Astrocyte (in vitro differentiated cells and primary cell): ENCODE measurements at regions not wholly inside any gene's neighbourhood (a gene's known extent, or its start where the extent isn't known, plus 50 kb on each side); places are given as distances from the start of the nearest gene placed in this dataset.
"Not testable (repeated sequence)": the region's sequence is repeated elsewhere in the genome, so short reads cannot be mapped to it uniquely, and the experiment has no call there.

Source experiments
- DNase-seq: peaks from one replicate; pipeline ENCODE4 v3.0.0-alpha.2; 2010; ENCODE audit warnings: low read depth
- FAIRE-seq: peaks from 2 replicates; lab custom pipeline; 2011; peaks lifted over from hg19 to GRCh38; lab: Jason Lieb, UNC
- H2AFZ ChIP-seq: 2 replicates; pipeline ENCODE4 v1.6.0; 2012; ENCODE audit warnings: low read depth, low read length, inconsistent platforms
- H3K27ac ChIP-seq: 2 replicates; pipeline ENCODE4 v1.5.1; 2011; ENCODE audit warnings: low read depth, low read length, inconsistent platforms
- H3K27me3 ChIP-seq: 2 replicates; pipeline ENCODE4 v1.6.0; 2011; ENCODE audit warnings: low read length, inconsistent platforms; ENCODE audit not compliant: insufficient read depth
- H3K36me3 ChIP-seq: 2 replicates; pipeline ENCODE4 v1.5.1; 2011; ENCODE audit warnings: low read length, inconsistent platforms; ENCODE audit not compliant: insufficient read depth
- H3K4me1 ChIP-seq: 2 replicates; pipeline ENCODE4 v1.5.1; 2011; ENCODE audit warnings: low read length, inconsistent platforms; ENCODE audit not compliant: insufficient read depth
- H3K4me2 ChIP-seq: 2 replicates; pipeline ENCODE4 v1.6.0; 2012; ENCODE audit warnings: low read length, inconsistent platforms
- H3K4me3 ChIP-seq: 2 replicates; pipeline ENCODE4 v1.5.1; 2011; ENCODE audit warnings: low read depth, mild to moderate bottlenecking, low read length, inconsistent platforms; ENCODE audit not compliant: insufficient read depth
- H3K79me2 ChIP-seq: 2 replicates; pipeline ENCODE4 v1.6.0; 2012; ENCODE audit warnings: mild to moderate bottlenecking, low read length, inconsistent platforms; ENCODE audit not compliant: insufficient read depth
- H3K9ac ChIP-seq: 2 replicates; pipeline ENCODE4 v1.6.0; 2012; ENCODE audit warnings: mild to moderate bottlenecking, low read length, inconsistent platforms
- H3K9me3 ChIP-seq: 2 replicates; pipeline ENCODE4 v1.5.1; 2012; ENCODE audit warnings: low read depth, mild to moderate bottlenecking, low read length, inconsistent platforms; ENCODE audit not compliant: insufficient read depth
- H4K20me1 ChIP-seq: 2 replicates; pipeline ENCODE4 v1.6.0; 2012; ENCODE audit warnings: low read length, inconsistent platforms; ENCODE audit not compliant: insufficient read depth
- H3K27ac Mint-ChIP-seq: one replicate; pipeline ENCODE4 v1.8.0; 2021; ENCODE audit warnings: mild to moderate bottlenecking, mixed read lengths; ENCODE audit not compliant: unreplicated experiment
- H3K27me3 Mint-ChIP-seq: one replicate; pipeline ENCODE4 v1.8.0; 2021; ENCODE audit warnings: low read depth, mixed read lengths; ENCODE audit not compliant: unreplicated experiment
- H3K36me3 Mint-ChIP-seq: one replicate; pipeline ENCODE4 v1.8.0; 2021; ENCODE audit warnings: low read depth, mixed read lengths; ENCODE audit not compliant: unreplicated experiment
- H3K4me1 Mint-ChIP-seq: one replicate; pipeline ENCODE4 v1.8.0; 2021; ENCODE audit warnings: low read depth, mixed read lengths; ENCODE audit not compliant: unreplicated experiment
- H3K4me3 Mint-ChIP-seq: one replicate; pipeline ENCODE4 v1.8.0; 2021; ENCODE audit warnings: mild to moderate bottlenecking, moderate library complexity, mixed read lengths; ENCODE audit not compliant: unreplicated experiment
- H3K9me3 Mint-ChIP-seq: one replicate; pipeline ENCODE4 v1.8.0; 2021; ENCODE audit warnings: mild to moderate bottlenecking, mixed read lengths; ENCODE audit not compliant: unreplicated experiment
- CTCF ChIP-seq: IDR thresholded peaks from 2 replicates; pipeline ENCODE4 v1.5.1; 2011; ENCODE audit warnings: low read depth, mild to moderate bottlenecking, inconsistent platforms, low read length, moderate library complexity; ENCODE audit not compliant: insufficient read depth
- EZH2 ChIP-seq: IDR thresholded peaks from 2 replicates; pipeline ENCODE4 v1.6.1; 2012; ENCODE audit warnings: mild to moderate bottlenecking, low read length, inconsistent platforms; ENCODE audit not compliant: insufficient read depth

- not testable (repeated sequence) for DNase-seq, H3K4me1 Mint-ChIP-seq, FAIRE-seq, H3K9me3 Mint-ChIP-seq, H3K79me2 ChIP-seq, H3K27me3 Mint-ChIP-seq, H3K4me2 ChIP-seq, H3K9ac ChIP-seq, H3K4me3 Mint-ChIP-seq, H3K27ac Mint-ChIP-seq, H3K36me3 ChIP-seq, H3K4me3 ChIP-seq, H3K9me3 ChIP-seq, H3K4me1 ChIP-seq, H4K20me1 ChIP-seq, H3K27ac ChIP-seq, H3K27me3 ChIP-seq, H2AFZ ChIP-seq, H3K36me3 Mint-ChIP-seq
Measured at GRCh38 chr12:92406404-92407070, 260.9 kb upstream of the BTG1 start.

GRCh38 chr12:92405801-92406251 lies 260.2 kb upstream of the BTG1 start:
- not testable (repeated sequence) for H3K4me3 ChIP-seq, H3K9me3 Mint-ChIP-seq, FAIRE-seq, H3K36me3 Mint-ChIP-seq, H3K4me2 ChIP-seq, H3K27me3 ChIP-seq, H3K27me3 Mint-ChIP-seq, H3K27ac Mint-ChIP-seq, H2AFZ ChIP-seq, DNase-seq, H3K36me3 ChIP-seq, H3K4me1 Mint-ChIP-seq, H3K9me3 ChIP-seq, H3K4me3 Mint-ChIP-seq, H4K20me1 ChIP-seq, H3K79me2 ChIP-seq, H3K9ac ChIP-seq, H3K4me1 ChIP-seq, H3K27ac ChIP-seq

GRCh38 chr12:92404921-92405320 lies 259.3 kb upstream of the BTG1 start:
- no peaks in the 10 kb centered on the region for H3K27me3 ChIP-seq
- DNase-seq (no peak), FAIRE-seq (no peak)
- no peaks in the 10 kb centered on the region for H3K36me3 Mint-ChIP-seq
- no peak overlapping the region for H2AFZ ChIP-seq
- H3K9me3 Mint-ChIP-seq = peaks cover 4% of the 10 kb centered on the region
- H3K79me2 ChIP-seq = no peaks in the 10 kb centered on the region
- no peaks in the 10 kb centered on the region for H4K20me1 ChIP-seq
- H3K27ac Mint-ChIP-seq = no peak overlapping the region
- no peaks in the 10 kb centered on the region for H3K9me3 ChIP-seq
- H3K27me3 Mint-ChIP-seq = peaks cover 2% of the 10 kb centered on the region
- TF ChIP-seq CTCF (no peak), EZH2 (no peak)
- no peak overlapping the region for H3K4me2 ChIP-seq
- no peak overlapping the region for H3K9ac ChIP-seq
- peaks cover 2% of the 10 kb centered on the region for H3K4me1 Mint-ChIP-seq
- H3K4me1 ChIP-seq = no peaks in the 10 kb centered on the region
- H3K36me3 ChIP-seq = no peaks in the 10 kb centered on the region
- H3K4me3 ChIP-seq = no peak overlapping the region
- H3K27ac ChIP-seq = no peak overlapping the region
- no peak overlapping the region for H3K4me3 Mint-ChIP-seq
